ENCODE measurements at regions not wholly inside any gene's neighbourhood (a gene's known extent, or its start where the extent isn't known, plus 50 kb on each side); places are given as distances from the start of the nearest gene placed in this dataset.
"Not testable (repeated sequence)": the region's sequence is repeated elsewhere in the genome, so short reads cannot be mapped to it uniquely, and the experiment has no call there.

- no peak for DNase-seq
These were observed 685.3 kb upstream of the MARCKS start for GRCh38 chr6:113171882-113172281.

- no peak for DNase-seq
These were observed 684.6 kb upstream of the MARCKS start for GRCh38 chr6:113172531-113172966.

GRCh38 chr6:113178349-113178748 is 678.8 kb upstream of the MARCKS start:
- no peak for DNase-seq

- DNase-seq: no peak
These were observed 676.0 kb upstream of the MARCKS start for GRCh38 chr6:113181164-113181563.

- no peak for DNase-seq
These were observed 674.6 kb upstream of the MARCKS start for GRCh38 chr6:113182370-113183141.

GRCh38 chr6:113184291-113184690 is 672.9 kb upstream of the MARCKS start:
- no peak for DNase-seq

- no peak for DNase-seq
These were observed 672.4 kb upstream of the MARCKS start for GRCh38 chr6:113184736-113185135.

- peak; percentile 64 for DNase-seq
These were observed 671.8 kb upstream of the MARCKS start for GRCh38 chr6:113185299-113185698.

- DNase-seq: no peak
These were observed 669.5 kb upstream of the MARCKS start for GRCh38 chr6:113187661-113188060.

GRCh38 chr6:113188962-113189361 is 668.2 kb upstream of the MARCKS start:
- no peak for DNase-seq

- no peak for DNase-seq
These were observed 667.0 kb upstream of the MARCKS start for GRCh38 chr6:113190170-113190569.

GRCh38 chr6:113194090-113194489 is 663.1 kb upstream of the MARCKS start:
- DNase-seq: no peak

- DNase-seq: no peak
These were observed 654.1 kb upstream of the MARCKS start for GRCh38 chr6:113202852-113203714.

- DNase-seq: no peak
These were observed 653.4 kb upstream of the MARCKS start for GRCh38 chr6:113203715-113204110.

- DNase-seq: no peak
These were observed 651.6 kb upstream of the MARCKS start for GRCh38 chr6:113205553-113205952.

- DNase-seq: no peak
These were observed 648.4 kb upstream of the MARCKS start for GRCh38 chr6:113208726-113209125.

GRCh38 chr6:113209315-113209714 is 647.8 kb upstream of the MARCKS start:
- DNase-seq: no peak

- DNase-seq: no peak
These were observed 646.0 kb upstream of the MARCKS start for GRCh38 chr6:113211170-113211569.

- DNase-seq: no peak
These were observed 637.4 kb upstream of the MARCKS start for GRCh38 chr6:113219783-113220182.

- no peak for DNase-seq
These were observed 636.3 kb upstream of the MARCKS start for GRCh38 chr6:113220832-113221231.

GRCh38 chr6:113221850-113222249 is 635.3 kb upstream of the MARCKS start:
- DNase-seq: no peak

- no peak for DNase-seq
These were observed 611.0 kb upstream of the MARCKS start for GRCh38 chr6:113246186-113246585.

- DNase-seq: no peak
These were observed 608.6 kb upstream of the MARCKS start for GRCh38 chr6:113248532-113248931.

GRCh38 chr6:113254194-113254593 is 603.0 kb upstream of the MARCKS start:
- not testable (repeated sequence) for DNase-seq

Measured in hindlimb muscle (tissue), 1 donor.